Liver (tissue), 8 donors: ENCODE measurements at regions not wholly inside any gene's neighbourhood (a gene's known extent, or its start where the extent isn't known, plus 50 kb on each side); places are given as distances from the start of the nearest gene placed in this dataset.

Experiments used
- DNase-seq: peaks from one replicate; pipeline ENCODE4 v3.0.0-alpha.2; 2017; ENCODE audit warnings: low spot score
- H3K27ac ChIP-seq, 2 donors: one replicate each; pipeline ENCODE4 v1.7.0; 2013; ENCODE audit warnings: inconsistent platforms in 2 of 2, low read length in 2 of 2, control low read depth in 1 of 2, low read depth in 1 of 2, mild to moderate bottlenecking in 1 of 2
- H3K27me3 ChIP-seq, 4 donors: one replicate each; pipeline versions ENCODE4 v1.6.1 to v1.7.0; 2013; ENCODE audit warnings: low read length in 3 of 4, inconsistent platforms in 1 of 4, mild to moderate bottlenecking in 1 of 4, moderate library complexity in 1 of 4; ENCODE audit not compliant: control insufficient read depth in 4 of 4, insufficient read depth in 4 of 4
- H3K36me3 ChIP-seq, 4 donors: one replicate each; pipeline versions ENCODE4 v1.6.1 to v1.7.0; 2013; ENCODE audit warnings: low read length in 3 of 4, mild to moderate bottlenecking in 3 of 4, low read depth in 1 of 4, moderate library complexity in 1 of 4; ENCODE audit not compliant: control insufficient read depth in 4 of 4, insufficient read depth in 3 of 4
- H3K4me1 ChIP-seq, 4 donors: one replicate each; pipeline versions ENCODE4 v1.6.1 to v1.7.0; 2013; ENCODE audit warnings: low read length in 3 of 4, mild to moderate bottlenecking in 3 of 4, moderate library complexity in 1 of 4; ENCODE audit not compliant: control insufficient read depth in 4 of 4, insufficient read depth in 4 of 4
- H3K4me3 ChIP-seq, 3 donors: one replicate each; pipeline versions ENCODE4 v1.6.1 to v1.7.0; 2013; ENCODE audit warnings: low read length in 3 of 3, control low read depth in 1 of 3, low read depth in 1 of 3, mild to moderate bottlenecking in 1 of 3
- H3K9ac ChIP-seq, 2 donors: one replicate each; pipeline ENCODE4 v1.7.0; 2013; ENCODE audit warnings: low read length in 2 of 2, mild to moderate bottlenecking in 2 of 2, moderate library complexity in 2 of 2, control low read depth in 1 of 2, low read depth in 1 of 2
- H3K9me3 ChIP-seq, 4 donors: one replicate each; pipeline versions ENCODE4 v1.6.1 to v1.7.0; 2013; ENCODE audit warnings: low read length in 3 of 4; ENCODE audit not compliant: control insufficient read depth in 4 of 4
- ATF3 ChIP-seq: IDR thresholded peaks from 2 replicates; pipeline ENCODE4 v1.6.1; 2016; ENCODE audit warnings: antibody characterized with exemption
- CTCF ChIP-seq: fragments of 150-350 bp; IDR thresholded peaks from 2 replicates; pipeline ENCODE4 v1.5.1; 2017; ENCODE audit warnings: improper control_type of control experiment, low read depth, low read length; ENCODE audit not compliant: missing input control
- EGR1 ChIP-seq, 2 donors: IDR thresholded peaks; 2 replicates each; pipeline ENCODE4 v1.6.1; 2016 to 2018; ENCODE audit warnings: antibody characterized with exemption in 2 of 2, low read depth in 2 of 2
- FOXA1 ChIP-seq: IDR thresholded peaks from 2 replicates; pipeline ENCODE4 v1.6.1; 2016; ENCODE audit warnings: antibody characterized with exemption
- FOXA2 ChIP-seq: IDR thresholded peaks from 2 replicates; pipeline ENCODE4 v1.6.1; 2016; ENCODE audit warnings: antibody characterized with exemption
- GABPA ChIP-seq, 2 donors: IDR thresholded peaks in 1 of 2; conservative IDR thresholded peaks in 1 of 2; 2 replicates each; pipeline ENCODE4 v1.6.1; 2016; ENCODE audit warnings: antibody characterized with exemption in 2 of 2, mild to moderate bottlenecking in 1 of 2, moderate library complexity in 1 of 2
- HNF4A ChIP-seq, 2 donors: conservative IDR thresholded peaks; 2 replicates each; pipeline ENCODE4 v1.6.1; 2016; ENCODE audit warnings: antibody characterized with exemption in 2 of 2, mild to moderate bottlenecking in 2 of 2
- HNF4G ChIP-seq: IDR thresholded peaks from 2 replicates; pipeline ENCODE4 v1.6.1; 2016; ENCODE audit warnings: antibody characterized with exemption
- JUND ChIP-seq, 2 donors: IDR thresholded peaks; 2 replicates each; pipeline ENCODE4 v1.6.1; 2016; ENCODE audit warnings: antibody characterized with exemption in 2 of 2
- NR2F2 ChIP-seq: IDR thresholded peaks from 2 replicates; pipeline ENCODE4 v1.6.1; 2016; ENCODE audit warnings: antibody characterized with exemption
- RAD21 ChIP-seq, 2 donors: IDR thresholded peaks; 2 replicates each; pipeline ENCODE4 v1.6.1; 2016; ENCODE audit warnings: antibody characterized with exemption in 2 of 2, mild to moderate bottlenecking in 2 of 2
- REST ChIP-seq: IDR thresholded peaks from 2 replicates; pipeline ENCODE4 v1.6.1; 2016; ENCODE audit warnings: antibody characterized with exemption, mild to moderate bottlenecking
- RXRA ChIP-seq, 2 donors: IDR thresholded peaks; 2 replicates each; pipeline ENCODE4 v1.6.1; 2017 to 2018; ENCODE audit warnings: antibody characterized with exemption in 2 of 2, mild to moderate bottlenecking in 1 of 2
- SP1 ChIP-seq: IDR thresholded peaks from 2 replicates; pipeline ENCODE4 v1.6.1; 2018; ENCODE audit warnings: antibody characterized with exemption, mild to moderate bottlenecking
- TAF1 ChIP-seq: conservative IDR thresholded peaks from 2 replicates; pipeline ENCODE4 v1.6.1; 2016; ENCODE audit warnings: antibody characterized with exemption, mild to moderate bottlenecking
- YY1 ChIP-seq: IDR thresholded peaks from 2 replicates; pipeline ENCODE4 v1.6.1; 2016; ENCODE audit warnings: antibody characterized with exemption, mild to moderate bottlenecking
- ZBTB33 ChIP-seq: IDR thresholded peaks from 2 replicates; pipeline ENCODE4 v1.6.1; 2016; ENCODE audit warnings: antibody characterized with exemption
- WGBS: extraction: QIAGEN DNeasy Blood & Tissue Kit; methylation state at CpG from one replicate; pipeline ENCODE4 v1.1.7; 2013; 5-methylcytosine and 5-hydroxymethylcytosine counted together
- TF ChIP-seq, protein P1 (sequence below): IDR thresholded peaks from 2 replicates; pipeline ENCODE4 v1.6.1; 2016; ENCODE audit warnings: antibody characterized with exemption
- donor health status: healthy.
- donor health status: healthy.
- donor health status: healthy.
- donor health status: healthy.
- donor health status: healthy.

GRCh38 chr6:41475164-41475563 is 71.0 kb upstream of the FOXP4 start:
- Histone ChIP-seq H3K9ac (no peak overlapping the region), H3K4me1 (peaks cover 0 to under 1% (median 0%) of the 10 kb centered on the region in 4 donors), H3K27me3 (no peaks in the 10 kb centered on the region), H3K9me3 (no peaks in the 10 kb centered on the region), H3K27ac (no peak overlapping the region), H3K36me3 (no peaks in the 10 kb centered on the region), H3K4me3 (no peak overlapping the region)
- DNase-seq, result no peak
- no peak for TF ChIP-seq TAF1
- TF ChIP-seq JUND (IDR thresholded peaks at IDR 0.05), result no peak
- TF ChIP-seq GABPA (IDR thresholded peaks at IDR 0.05 in 1 of 2, conservative IDR thresholded peaks at IDR 0.05 in 1 of 2), result no peak
- TF ChIP-seq REST, result no peak
- no peak for TF ChIP-seq CTCF
- no peak for TF ChIP-seq HNF4G
- TF ChIP-seq EGR1 (IDR thresholded peaks at IDR 0.05; ENCODE audit: low read depth in 2 of 2), result no peak
- TF ChIP-seq RXRA (IDR thresholded peaks at IDR 0.05), result no peak
- no peak for TF ChIP-seq RAD21 (IDR thresholded peaks at IDR 0.05)
- no peak for TF ChIP-seq FOXA1
- no peak for TF ChIP-seq FOXA2
- TF ChIP-seq SP1, result no peak
- no peak for TF ChIP-seq YY1
- no peak for TF ChIP-seq NR2F2
- TF ChIP-seq HNF4A (conservative IDR thresholded peaks at IDR 0.05), result no peak
- 77% methylated on average over 6 of the region's 6 CpGs for WGBS

DNA sequence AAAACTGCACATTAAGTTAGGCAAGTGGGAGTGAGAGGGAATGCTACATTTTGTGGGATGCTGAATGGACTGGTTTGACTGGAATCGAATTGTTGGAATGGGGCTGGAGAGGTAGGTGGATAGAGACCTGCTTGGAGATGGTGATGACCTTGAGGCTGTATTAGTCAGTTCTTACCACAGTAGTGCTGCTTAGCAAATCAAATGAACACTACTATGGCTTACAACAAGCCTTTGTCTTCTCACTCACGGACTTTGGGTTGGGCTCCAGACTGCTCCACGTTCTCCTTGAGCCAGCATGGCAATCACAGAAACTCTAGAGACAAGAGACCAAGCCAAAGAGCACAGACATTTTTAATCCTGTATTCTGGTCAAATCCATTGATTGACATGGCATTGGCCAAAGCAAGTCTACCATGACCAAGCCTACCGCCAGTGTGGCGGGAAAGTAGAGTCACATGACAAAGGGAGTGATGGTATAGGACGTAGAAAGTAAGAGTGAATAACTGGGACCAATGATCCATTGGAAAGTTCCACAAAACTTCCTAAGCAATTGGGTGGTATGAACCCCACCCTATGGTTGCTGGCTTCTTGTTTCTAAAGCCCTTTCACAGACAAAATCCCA is 70.3 kb upstream of the FOXP4 start:
- H3K9ac ChIP-seq, result no peak overlapping the region
- WGBS, result 82% methylated on average over 6 of the region's 6 CpGs
- H3K27me3 ChIP-seq, result no peaks in the 10 kb centered on the region
- no peak overlapping the region for H3K27ac ChIP-seq
- TF ChIP-seq EGR1 (IDR thresholded peaks at IDR 0.05; ENCODE audit: low read depth in 2 of 2), result no peak
- no peak for TF ChIP-seq ATF3
- TF ChIP-seq JUND (IDR thresholded peaks at IDR 0.05), result no peak
- TF ChIP-seq, protein P1, sequence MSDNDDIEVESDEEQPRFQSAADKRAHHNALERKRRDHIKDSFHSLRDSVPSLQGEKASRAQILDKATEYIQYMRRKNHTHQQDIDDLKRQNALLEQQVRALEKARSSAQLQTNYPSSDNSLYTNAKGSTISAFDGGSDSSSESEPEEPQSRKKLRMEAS, result no peak
- no peak for TF ChIP-seq NR2F2
- no peak for TF ChIP-seq GABPA (IDR thresholded peaks at IDR 0.05 in 1 of 2, conservative IDR thresholded peaks at IDR 0.05 in 1 of 2)
- no peak for TF ChIP-seq SP1
- no peak for TF ChIP-seq TAF1
- no peak for TF ChIP-seq CTCF
- no peak for TF ChIP-seq FOXA1
- TF ChIP-seq ZBTB33, result no peak
- no peak for TF ChIP-seq YY1
- no peak for TF ChIP-seq HNF4A (conservative IDR thresholded peaks at IDR 0.05)
- no peaks in the 10 kb centered on the region for H3K36me3 ChIP-seq
- no peak for DNase-seq
- no peaks in the 10 kb centered on the region for H3K4me1 ChIP-seq
- H3K4me3 ChIP-seq, result no peak overlapping the region
- H3K9me3 ChIP-seq, result no peaks in the 10 kb centered on the region
